Colonic mucosa (tissue), 4 donors: ENCODE measurements at regions not wholly inside any gene's neighbourhood (a gene's known extent, or its start where the extent isn't known, plus 50 kb on each side); places are given as distances from the start of the nearest gene placed in this dataset.

Source experiments
- DNase-seq: peaks from one replicate; pipeline ENCODE4 v3.0.0-alpha.2; 2020
- H3K27ac ChIP-seq: fragments of 200-600 bp; one replicate; pipeline ENCODE4 v1.8.0; 2021
- H3K27me3 ChIP-seq: fragments of 200-600 bp; one replicate; pipeline ENCODE4 v1.8.0; 2021
- H3K36me3 ChIP-seq: fragments of 200-600 bp; one replicate; pipeline ENCODE4 v1.8.0; 2021
- H3K4me1 ChIP-seq: fragments of 200-600 bp; one replicate; pipeline ENCODE4 v1.8.0; 2021; ENCODE audit warnings: mild to moderate bottlenecking
- H3K4me3 ChIP-seq: fragments of 200-600 bp; one replicate; pipeline ENCODE4 v1.8.0; 2021
- H3K9ac ChIP-seq, 2 donors: one replicate each; pipeline ENCODE4 v1.7.0; 2013; ENCODE audit warnings: control low read depth in 2 of 2, low read depth in 2 of 2, low read length in 2 of 2
- H3K9me3 ChIP-seq: fragments of 200-600 bp; one replicate; pipeline ENCODE4 v1.8.0; 2021
- intact Hi-C: fragments of 100-400 bp; cut with DNase I; formaldehyde crosslinking; loops from one replicate; pipeline ENCODE4 v1.14.1; 2022
- TF ChIP-seq, protein P1 (sequence below): fragments of 200-600 bp; IDR thresholded peaks from one replicate; pipeline ENCODE4 v1.8.0; 2022; ENCODE audit warnings: antibody characterized with exemption, mild to moderate bottlenecking
- donor health status: healthy.
- donor health status: DM: no; HTN: no; CAD: no.
- donor health status: DM: no; HTN: no; CAD: no.

DNA sequence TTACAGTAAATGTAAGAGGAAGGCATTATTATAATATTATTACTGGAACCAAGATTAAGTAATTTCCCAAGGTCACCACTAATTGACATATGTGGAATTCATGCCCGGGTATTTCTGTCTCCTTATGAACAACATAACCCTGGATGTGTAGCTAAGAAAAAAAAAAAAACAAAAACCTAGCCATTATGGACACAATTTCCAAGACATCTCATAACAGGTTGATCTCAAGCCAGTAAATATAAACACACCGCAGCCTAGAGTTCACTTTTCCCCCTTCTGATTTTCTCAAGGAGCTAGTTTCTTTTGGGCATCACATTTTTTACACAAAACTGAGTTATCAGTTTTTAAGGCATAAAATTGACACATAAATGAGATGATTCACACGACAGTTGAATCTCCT, 306.5 kb upstream of the RSPO3 start:
- intact Hi-C loops: no loop called here
- Histone ChIP-seq H3K9me3 (no peaks in the 10 kb centered on the region), H3K27me3 (no peaks in the 10 kb centered on the region), H3K4me1 (no peaks in the 10 kb centered on the region), H3K4me3 (no peak overlapping the region), H3K9ac (no peak overlapping the region), H3K36me3 (no peaks in the 10 kb centered on the region), H3K27ac (no peak overlapping the region)
- DNase-seq: no peak
- TF ChIP-seq, protein P1, sequence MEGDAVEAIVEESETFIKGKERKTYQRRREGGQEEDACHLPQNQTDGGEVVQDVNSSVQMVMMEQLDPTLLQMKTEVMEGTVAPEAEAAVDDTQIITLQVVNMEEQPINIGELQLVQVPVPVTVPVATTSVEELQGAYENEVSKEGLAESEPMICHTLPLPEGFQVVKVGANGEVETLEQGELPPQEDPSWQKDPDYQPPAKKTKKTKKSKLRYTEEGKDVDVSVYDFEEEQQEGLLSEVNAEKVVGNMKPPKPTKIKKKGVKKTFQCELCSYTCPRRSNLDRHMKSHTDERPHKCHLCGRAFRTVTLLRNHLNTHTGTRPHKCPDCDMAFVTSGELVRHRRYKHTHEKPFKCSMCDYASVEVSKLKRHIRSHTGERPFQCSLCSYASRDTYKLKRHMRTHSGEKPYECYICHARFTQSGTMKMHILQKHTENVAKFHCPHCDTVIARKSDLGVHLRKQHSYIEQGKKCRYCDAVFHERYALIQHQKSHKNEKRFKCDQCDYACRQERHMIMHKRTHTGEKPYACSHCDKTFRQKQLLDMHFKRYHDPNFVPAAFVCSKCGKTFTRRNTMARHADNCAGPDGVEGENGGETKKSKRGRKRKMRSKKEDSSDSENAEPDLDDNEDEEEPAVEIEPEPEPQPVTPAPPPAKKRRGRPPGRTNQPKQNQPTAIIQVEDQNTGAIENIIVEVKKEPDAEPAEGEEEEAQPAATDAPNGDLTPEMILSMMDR: no peak

DNA sequence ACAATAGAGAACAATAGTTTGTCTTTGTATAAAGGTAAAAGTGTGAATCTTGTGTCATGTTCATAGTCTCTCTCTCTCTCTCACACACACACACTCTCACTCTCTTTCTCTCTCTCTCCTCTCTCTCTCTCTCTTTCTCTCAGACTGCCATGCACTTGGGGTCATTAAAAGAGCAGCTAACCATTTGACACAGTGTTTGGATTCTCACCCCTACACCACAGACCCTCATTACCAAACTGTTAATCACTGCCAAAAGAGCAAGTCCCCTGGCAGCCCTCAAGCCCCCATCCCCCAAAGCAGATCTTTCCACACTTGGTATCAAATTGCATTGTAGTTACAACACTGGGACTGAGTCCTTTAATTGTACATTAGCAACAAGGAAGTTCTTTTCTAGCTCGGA, 305.8 kb upstream of the RSPO3 start:
- no peaks in the 10 kb centered on the region for H3K27me3 ChIP-seq
- H3K9ac ChIP-seq: no peak overlapping the region
- no peaks in the 10 kb centered on the region for H3K36me3 ChIP-seq
- TF ChIP-seq, protein P1: no peak
- no peaks in the 10 kb centered on the region for H3K9me3 ChIP-seq
- no peak overlapping the region for H3K4me3 ChIP-seq
- intact Hi-C loops: no loop called here
- H3K27ac ChIP-seq: no peak overlapping the region
- no peaks in the 10 kb centered on the region for H3K4me1 ChIP-seq
- no peak for DNase-seq

DNA sequence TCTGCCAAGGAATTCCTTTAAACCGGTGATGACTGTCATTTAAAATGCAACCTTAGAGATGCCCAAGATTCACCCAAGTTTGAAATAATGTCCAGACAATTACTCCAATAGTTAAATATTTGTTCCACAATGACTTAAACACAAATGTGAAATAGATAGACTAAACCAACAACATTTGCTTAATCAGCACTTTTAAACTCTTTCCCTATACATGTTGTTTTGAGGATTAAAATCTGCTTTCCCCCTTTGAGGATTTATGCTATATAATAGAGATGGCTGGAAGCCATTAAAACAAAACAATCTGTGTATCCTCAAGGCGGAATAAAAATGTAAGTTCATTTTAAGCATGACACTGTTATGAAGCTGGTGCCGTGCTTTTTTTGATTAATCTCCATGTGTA, 297.8 kb upstream of the RSPO3 start:
- Histone ChIP-seq H3K27me3 (no peaks in the 10 kb centered on the region), H3K36me3 (no peaks in the 10 kb centered on the region), H3K9me3 (no peaks in the 10 kb centered on the region), H3K27ac (no peak overlapping the region), H3K4me3 (no peak overlapping the region), H3K4me1 (no peaks in the 10 kb centered on the region), H3K9ac (no peak overlapping the region)
- TF ChIP-seq, protein P1: no peak
- DNase-seq: no peak
- intact Hi-C loops: no loop called here

DNA sequence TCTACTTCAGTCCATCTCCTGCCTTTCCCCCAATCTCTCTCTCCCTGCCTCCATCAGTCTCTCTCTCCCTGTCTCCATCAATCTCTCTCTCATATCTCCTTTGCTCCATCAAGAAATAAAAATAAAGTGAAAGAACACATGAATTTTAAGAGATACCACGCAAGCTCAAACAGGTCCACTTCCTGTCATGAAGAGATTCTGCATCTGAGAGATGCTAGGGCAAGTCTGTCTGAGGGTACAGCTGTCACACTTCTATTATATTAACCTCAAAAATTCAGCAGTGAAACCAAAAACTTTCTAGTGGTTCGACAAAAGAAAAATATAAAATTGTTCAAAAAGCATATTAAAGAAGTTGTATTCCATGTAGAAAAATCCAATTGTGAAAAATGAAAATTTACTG, 296.8 kb upstream of the RSPO3 start:
- no peak overlapping the region for H3K4me3 ChIP-seq
- no peak overlapping the region for H3K9ac ChIP-seq
- intact Hi-C loops: no loop called here
- no peak for DNase-seq
- no peaks in the 10 kb centered on the region for H3K36me3 ChIP-seq
- H3K27me3 ChIP-seq: no peaks in the 10 kb centered on the region
- H3K27ac ChIP-seq: no peak overlapping the region
- H3K4me1 ChIP-seq: no peaks in the 10 kb centered on the region
- no peaks in the 10 kb centered on the region for H3K9me3 ChIP-seq
- TF ChIP-seq, protein P1: no peak

DNA sequence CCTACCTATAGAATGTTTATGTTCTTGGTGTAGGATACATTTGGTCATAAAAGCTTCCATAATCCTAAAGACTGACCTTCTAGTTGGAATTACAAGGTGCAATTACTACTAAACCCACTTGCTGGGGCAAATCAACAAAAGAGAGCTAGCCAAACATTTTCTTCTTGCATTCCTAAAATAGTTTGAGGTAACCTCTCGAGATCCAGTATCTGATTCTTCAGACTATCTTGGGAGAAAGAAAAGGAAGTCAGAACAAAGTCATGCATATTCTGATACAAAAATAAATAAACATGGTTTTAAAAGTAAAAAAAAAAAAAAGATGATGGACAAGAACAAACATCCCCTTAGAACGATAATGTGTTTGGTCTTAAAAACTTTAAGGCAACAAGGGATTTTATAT, 294.2 kb upstream of the RSPO3 start:
- Histone ChIP-seq H3K27me3 (no peaks in the 10 kb centered on the region), H3K4me3 (no peak overlapping the region), H3K27ac (no peak overlapping the region), H3K36me3 (no peaks in the 10 kb centered on the region), H3K9me3 (no peaks in the 10 kb centered on the region), H3K4me1 (no peaks in the 10 kb centered on the region), H3K9ac (no peak overlapping the region)
- TF ChIP-seq, protein P1: no peak
- intact Hi-C loops: no loop called here
- no peak for DNase-seq

DNA sequence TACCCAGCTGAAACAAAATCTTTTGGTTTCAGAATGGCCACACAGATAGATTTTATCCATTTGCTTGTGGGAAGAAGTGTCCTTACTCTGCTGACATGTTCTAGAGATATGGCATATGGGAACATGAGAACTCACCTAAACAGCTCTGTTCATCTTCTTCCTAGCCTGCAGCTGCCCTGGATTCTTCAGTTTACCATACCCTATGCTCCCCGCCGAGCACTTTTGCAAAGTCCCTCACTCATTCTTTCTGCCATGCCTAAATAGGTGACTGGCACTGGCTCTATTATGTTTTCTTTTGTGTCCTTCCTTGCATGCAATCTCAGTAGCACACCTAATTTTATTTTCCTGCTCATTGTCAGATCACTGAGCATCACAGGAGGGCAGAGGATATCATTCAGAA, 293.7 kb upstream of the RSPO3 start:
- no peak overlapping the region for H3K27ac ChIP-seq
- intact Hi-C loops: no loop called here
- H3K36me3 ChIP-seq: no peaks in the 10 kb centered on the region
- DNase-seq: no peak
- TF ChIP-seq, protein P1: no peak
- no peak overlapping the region for H3K4me3 ChIP-seq
- H3K4me1 ChIP-seq: no peaks in the 10 kb centered on the region
- H3K27me3 ChIP-seq: no peaks in the 10 kb centered on the region
- no peaks in the 10 kb centered on the region for H3K9me3 ChIP-seq
- no peak overlapping the region for H3K9ac ChIP-seq
